SJCRH30 (cell line): ENCODE measurements at regions not wholly inside any gene's neighbourhood (a gene's known extent, or its start where the extent isn't known, plus 50 kb on each side); places are given as distances from the start of the nearest gene placed in this dataset.
A peak's percentile ranks its signal among the peaks of the same experiment; 100 is the strongest.

Source experiments
- DNase-seq, 2 experiments: peaks; one replicate each; pipeline ENCODE4 v3.0.0-alpha.2; 2015 to 2020
- H3K27ac ChIP-seq: fragments of 250-450 bp; sonication (Bioruptor Pico); 2 replicates; pipeline ENCODE4 v1.5.1; 2020; ENCODE audit warnings: mild to moderate bottlenecking, moderate library complexity
- H3K27me3 ChIP-seq: fragments of 250-450 bp; sonication (Bioruptor Pico); 2 replicates; pipeline ENCODE4 v1.5.1; 2020; ENCODE audit warnings: mild to moderate bottlenecking, moderate library complexity
- H3K36me3 ChIP-seq: fragments of 250-450 bp; sonication (Bioruptor Pico); 2 replicates; pipeline ENCODE4 v1.5.1; 2020; ENCODE audit warnings: mild to moderate bottlenecking, moderate library complexity
- H3K4me1 ChIP-seq: fragments of 250-450 bp; sonication (Bioruptor Pico); 2 replicates; pipeline ENCODE4 v1.5.1; 2020; ENCODE audit warnings: mild to moderate bottlenecking, moderate library complexity
- H3K4me3 ChIP-seq: fragments of 250-450 bp; sonication (Bioruptor Pico); 2 replicates; pipeline ENCODE4 v1.5.1; 2020; ENCODE audit warnings: mild to moderate bottlenecking, moderate library complexity
- H3K9me3 ChIP-seq: fragments of 250-450 bp; sonication (Bioruptor Pico); replicated peaks from 2 replicates; pipeline ENCODE4 v1.5.1; 2020; ENCODE audit warnings: mild to moderate bottlenecking, moderate library complexity

- H3K27ac ChIP-seq = no peak overlapping the region
- H3K36me3 ChIP-seq = no peaks in the 10 kb centered on the region
- DNase-seq = no peak
- H3K27me3 ChIP-seq = no peaks in the 10 kb centered on the region; the same call in 1 of the 2 replicates
- no peak overlapping the region for H3K4me3 ChIP-seq
- H3K9me3 ChIP-seq = no peaks in the 10 kb centered on the region
- no peaks in the 10 kb centered on the region for H3K4me1 ChIP-seq
Observed at GRCh38 chr7:49255054-49255453, 330.7 kb downstream of the CDC14C start.

- H3K4me3 ChIP-seq = no peak overlapping the region
Observed at GRCh38 chr7:49260538-49260937, 336.2 kb downstream of the CDC14C start.

GRCh38 chr7:49261928-49262327, 337.6 kb downstream of the CDC14C start:
- Histone ChIP-seq H3K9me3 (no peaks in the 10 kb centered on the region; the same call in 1 of the 2 replicates), H3K36me3 (no peaks in the 10 kb centered on the region), H3K27me3 (no peaks in the 10 kb centered on the region; the same call in 1 of the 2 replicates), H3K27ac (no peak overlapping the region), H3K4me1 (no peaks in the 10 kb centered on the region), H3K4me3 (no peak overlapping the region)
- no peak for DNase-seq

More at GRCh38 chr7:49260538-49260937, 336.2 kb downstream of the CDC14C start:
- H3K27ac ChIP-seq = no peak overlapping the region
- H3K9me3 ChIP-seq = no peaks in the 10 kb centered on the region; the same call in 1 of the 2 replicates
- no peaks in the 10 kb centered on the region for H3K36me3 ChIP-seq
- no peaks in the 10 kb centered on the region for H3K4me1 ChIP-seq
- no peak for DNase-seq
- no peaks in the 10 kb centered on the region; the same call in 1 of the 2 replicates for H3K27me3 ChIP-seq

- Histone ChIP-seq H3K4me1 (no peaks in the 10 kb centered on the region), H3K36me3 (no peaks in the 10 kb centered on the region), H3K27me3 (no peaks in the 10 kb centered on the region), H3K4me3 (no peak overlapping the region), H3K9me3 (no peaks in the 10 kb centered on the region; the same call in 1 of the 2 replicates), H3K27ac (no peak overlapping the region)
- DNase-seq = no peak
Observed at GRCh38 chr7:49264530-49264929, 340.2 kb downstream of the CDC14C start.

GRCh38 chr7:49273897-49274296, 349.6 kb downstream of the CDC14C start:
- Histone ChIP-seq H3K9me3 (no peaks in the 10 kb centered on the region), H3K27me3 (no peaks in the 10 kb centered on the region), H3K4me1 (peaks cover 7% of the 10 kb centered on the region; the same call in 1 of the 2 replicates), H3K27ac (no peak overlapping the region), H3K36me3 (no peaks in the 10 kb centered on the region), H3K4me3 (no peak overlapping the region)
- DNase-seq = no peak

GRCh38 chr7:49279891-49280290, 355.5 kb downstream of the CDC14C start:
- peak; percentile 91 to 92 for DNase-seq
- no peak overlapping the region; the same call in 1 of the 2 replicates for H3K4me3 ChIP-seq
- no peaks in the 10 kb centered on the region for H3K36me3 ChIP-seq
- peak overlapping the region; percentile 54 for H3K27ac ChIP-seq
- H3K27me3 ChIP-seq = no peaks in the 10 kb centered on the region
- H3K9me3 ChIP-seq = no peaks in the 10 kb centered on the region
- H3K4me1 ChIP-seq = peaks cover 26% of the 10 kb centered on the region

- Histone ChIP-seq H3K9me3 (no peaks in the 10 kb centered on the region), H3K4me1 (peaks cover 11% of the 10 kb centered on the region; the same call in 1 of the 2 replicates), H3K27ac (no peak overlapping the region), H3K4me3 (no peak overlapping the region), H3K36me3 (no peaks in the 10 kb centered on the region), H3K27me3 (no peaks in the 10 kb centered on the region)
- no peak for DNase-seq
Observed at GRCh38 chr7:49287653-49288052, 363.3 kb downstream of the CDC14C start.

GRCh38 chr7:49294611-49295010, 370.3 kb downstream of the CDC14C start:
- Histone ChIP-seq H3K4me3 (no peak overlapping the region), H3K36me3 (no peaks in the 10 kb centered on the region), H3K27ac (peak overlapping the region; percentile 57), H3K9me3 (peaks cover 4% of the 10 kb centered on the region; the same call in 1 of the 2 replicates), H3K4me1 (peaks cover 32% of the 10 kb centered on the region), H3K27me3 (no peaks in the 10 kb centered on the region)
- DNase-seq = peak in 1 of 2 experiments; percentile 25

- no peaks in the 10 kb centered on the region for H3K27me3 ChIP-seq
- peaks cover 32% of the 10 kb centered on the region for H3K4me1 ChIP-seq
- H3K9me3 ChIP-seq = peaks cover 4% of the 10 kb centered on the region; the same call in 1 of the 2 replicates
- peak; percentile 19 to 40 for DNase-seq
- H3K36me3 ChIP-seq = no peaks in the 10 kb centered on the region
- peak overlapping the region; percentile 57 for H3K27ac ChIP-seq
- H3K4me3 ChIP-seq = no peak overlapping the region
Observed at GRCh38 chr7:49295146-49295545, 370.8 kb downstream of the CDC14C start.

GRCh38 chr7:49297958-49298357, 373.6 kb downstream of the CDC14C start:
- Histone ChIP-seq H3K36me3 (no peaks in the 10 kb centered on the region), H3K27me3 (no peaks in the 10 kb centered on the region), H3K4me1 (peaks cover 18% of the 10 kb centered on the region), H3K9me3 (peaks cover 4% of the 10 kb centered on the region; the same call in 1 of the 2 replicates), H3K4me3 (no peak overlapping the region), H3K27ac (no peak overlapping the region)
- DNase-seq = no peak

- H3K27me3 ChIP-seq = no peaks in the 10 kb centered on the region
- no peaks in the 10 kb centered on the region for H3K36me3 ChIP-seq
- no peaks in the 10 kb centered on the region for H3K4me1 ChIP-seq
- no peak overlapping the region for H3K4me3 ChIP-seq
- H3K27ac ChIP-seq = no peak overlapping the region
- DNase-seq = no peak
- no peaks in the 10 kb centered on the region for H3K9me3 ChIP-seq
Observed at GRCh38 chr7:49308787-49309186, 384.4 kb downstream of the CDC14C start.

- Histone ChIP-seq H3K27me3 (no peaks in the 10 kb centered on the region), H3K4me1 (no peaks in the 10 kb centered on the region), H3K27ac (no peak overlapping the region), H3K4me3 (no peak overlapping the region), H3K9me3 (no peaks in the 10 kb centered on the region), H3K36me3 (no peaks in the 10 kb centered on the region)
- DNase-seq = no peak
Observed at GRCh38 chr7:49320083-49320482, 395.7 kb downstream of the CDC14C start.

GRCh38 chr7:49321843-49322242, 397.5 kb downstream of the CDC14C start:
- no peak for DNase-seq
- Histone ChIP-seq H3K27me3 (no peaks in the 10 kb centered on the region), H3K27ac (no peak overlapping the region), H3K4me1 (no peaks in the 10 kb centered on the region), H3K4me3 (no peak overlapping the region), H3K9me3 (no peaks in the 10 kb centered on the region), H3K36me3 (no peaks in the 10 kb centered on the region)

GRCh38 chr7:49322476-49322875, 398.1 kb downstream of the CDC14C start:
- H3K36me3 ChIP-seq = no peaks in the 10 kb centered on the region
- H3K4me3 ChIP-seq = no peak overlapping the region
- no peaks in the 10 kb centered on the region for H3K4me1 ChIP-seq
- DNase-seq = no peak
- no peak overlapping the region for H3K27ac ChIP-seq
- H3K27me3 ChIP-seq = no peaks in the 10 kb centered on the region
- no peaks in the 10 kb centered on the region for H3K9me3 ChIP-seq

- Histone ChIP-seq H3K4me3 (no peak overlapping the region), H3K9me3 (no peaks in the 10 kb centered on the region), H3K27me3 (no peaks in the 10 kb centered on the region), H3K4me1 (no peaks in the 10 kb centered on the region), H3K36me3 (no peaks in the 10 kb centered on the region), H3K27ac (no peak overlapping the region)
- no peak for DNase-seq
Observed at GRCh38 chr7:49324040-49324439, 399.7 kb downstream of the CDC14C start.

- peak; percentile 18 to 55 for DNase-seq
- no peak overlapping the region for H3K4me3 ChIP-seq
Observed at GRCh38 chr7:49324707-49325106, 400.4 kb downstream of the CDC14C start.

More at GRCh38 chr7:49324707-49325106, 400.4 kb downstream of the CDC14C start:
- Histone ChIP-seq H3K27me3 (no peaks in the 10 kb centered on the region), H3K27ac (no peak overlapping the region), H3K36me3 (no peaks in the 10 kb centered on the region), H3K9me3 (no peaks in the 10 kb centered on the region), H3K4me1 (no peaks in the 10 kb centered on the region)
